B cell (primary cell): ENCODE measurements at regions not wholly inside any gene's neighbourhood (a gene's known extent, or its start where the extent isn't known, plus 50 kb on each side); places are given as distances from the start of the nearest gene placed in this dataset.

Experiments used
- ATAC-seq: fragments of 200-7000 bp; cut with Tn5 transposase; one replicate; pipeline ENCODE4 v1.10.0; 2021; ENCODE audit warnings: low read depth, mild to moderate bottlenecking, moderate number of reproducible peaks, moderate library complexity
- CTCF ChIA-PET: fragments of 350-600 bp; sonication (Branson Sonifier 250); formaldehyde crosslinking; loops from one replicate; lab custom pipeline; 2021; ENCODE audit warnings: antibody characterized with exemption, inconsistent platforms; lab: Charles Lee
- POLR2A ChIA-PET: fragments of 350-600 bp; sonication (Branson Sonifier 250); formaldehyde crosslinking; loops from one replicate; lab custom pipeline; 2021; ENCODE audit warnings: antibody characterized with exemption; lab: Charles Lee
- DNase-seq: peaks from one replicate; pipeline ENCODE4 v3.0.0; 2013
- H2AFZ ChIP-seq: 2 replicates; pipeline ENCODE4 v1.6.1; 2012; ENCODE audit warnings: mild to moderate bottlenecking, low read depth, low read length; ENCODE audit not compliant: insufficient read depth, poor library complexity, severe bottlenecking
- H3K27ac ChIP-seq, 2 donors: 1 replicate in 1 of 2; 2 replicates in 1 of 2; pipeline ENCODE4 v1.5.1; 2012 to 2013; ENCODE audit warnings: low read length in 2 of 2, mild to moderate bottlenecking in 2 of 2, moderate library complexity in 1 of 2
- H3K27me3 ChIP-seq, 4 experiments: fragments of 200-600 bp in 1 of 4; sonication (generic) in 1 of 4; replicated peaks in 1 of 4; 1 replicate in 2 of 4; 2 replicates in 2 of 4; pipeline versions ENCODE4 v1.6.1 to v1.7.0; 2013 to 2016; ENCODE audit warnings: low read length in 3 of 4, mild to moderate bottlenecking in 2 of 4, mixed read lengths in 1 of 4, moderate library complexity in 1 of 4; ENCODE audit not compliant: insufficient read depth in 4 of 4, control insufficient read depth in 3 of 4; ENCODE audit errors: control extremely low read depth in 1 of 4
- H3K36me3 ChIP-seq, 2 experiments: replicated peaks in 1 of 2; 1 replicate in 1 of 2; 2 replicates in 1 of 2; pipeline versions ENCODE4 v1.6.1 to v1.7.1; 2013; ENCODE audit warnings: low read length in 1 of 2; ENCODE audit not compliant: insufficient read depth in 2 of 2, control insufficient read depth in 1 of 2; ENCODE audit errors: control extremely low read depth in 1 of 2, extremely low read depth in 1 of 2
- H3K4me1 ChIP-seq, 2 donors: fragments of 200-600 bp in 1 of 2; sonication (generic) in 1 of 2; 1 replicate in 1 of 2; 2 replicates in 1 of 2; pipeline versions ENCODE4 v1.5.1 to v1.6.1; 2013 to 2017; ENCODE audit warnings: low read length in 2 of 2; ENCODE audit not compliant: control insufficient read depth in 2 of 2, insufficient read depth in 2 of 2
- H3K4me2 ChIP-seq: replicated peaks from 2 replicates; pipeline ENCODE3; 2012; ENCODE audit warnings: mild to moderate bottlenecking, low read depth, low read length; ENCODE audit not compliant: poor library complexity, severe bottlenecking
- H3K4me3 ChIP-seq, 5 experiments: fragments of 200-600 bp in 1 of 5; sonication (generic) in 1 of 5; 1 replicate in 3 of 5; 2 replicates in 2 of 5; pipeline versions ENCODE4 v1.5.1 to v1.7.0; 2011 to 2016; ENCODE audit warnings: low read length in 4 of 5, mild to moderate bottlenecking in 4 of 5, low read depth in 2 of 5, control low read depth in 1 of 5, moderate library complexity in 1 of 5; ENCODE audit not compliant: insufficient read depth in 1 of 5; ENCODE audit errors: control extremely low read depth in 1 of 5, extremely low read depth in 1 of 5
- H3K79me2 ChIP-seq: fragments of 200-600 bp; sonication (generic); one replicate; pipeline ENCODE4 v1.6.0; 2016; ENCODE audit warnings: low read length; ENCODE audit not compliant: control insufficient read depth, insufficient read depth
- H3K9ac ChIP-seq: fragments of 200-600 bp; sonication (generic); 2 replicates; pipeline ENCODE4 v1.6.1; 2017; ENCODE audit warnings: mild to moderate bottlenecking, low read length, moderate library complexity
- H3K9me3 ChIP-seq, 3 donors: one replicate each; pipeline versions ENCODE4 v1.6.1 to v1.7.1; 2013; ENCODE audit warnings: low read length in 2 of 3; ENCODE audit not compliant: control insufficient read depth in 2 of 3, insufficient read depth in 1 of 3; ENCODE audit errors: control extremely low read depth in 1 of 3
- H4K20me1 ChIP-seq: 2 replicates; pipeline ENCODE4 v1.6.0; 2012; ENCODE audit warnings: mild to moderate bottlenecking, low read length; ENCODE audit not compliant: insufficient read depth, control insufficient read depth, poor library complexity, severe bottlenecking
- H3K27ac Mint-ChIP-seq: one replicate; pipeline ENCODE4 v1.8.0; 2021; ENCODE audit warnings: mixed read lengths
- H3K27me3 Mint-ChIP-seq: one replicate; pipeline ENCODE4 v1.8.0; 2021; ENCODE audit warnings: mixed read lengths
- H3K4me1 Mint-ChIP-seq: one replicate; pipeline ENCODE4 v1.8.0; 2021; ENCODE audit warnings: mixed read lengths
- H3K4me3 Mint-ChIP-seq: one replicate; pipeline ENCODE4 v1.8.0; 2021; ENCODE audit warnings: mixed read lengths
- H3K9me3 Mint-ChIP-seq: one replicate; pipeline ENCODE4 v1.8.0; 2022; ENCODE audit warnings: mixed read lengths; ENCODE audit not compliant: insufficient read depth
- CTCF ChIP-seq: fragments of 200-600 bp; IDR thresholded peaks from one replicate; pipeline ENCODE4 v1.8.0; 2022; ENCODE audit warnings: antibody characterized with exemption, mild to moderate bottlenecking
- EZH2 ChIP-seq: IDR thresholded peaks from 2 replicates; pipeline ENCODE4 v1.6.1; 2012; ENCODE audit warnings: borderline replicate concordance, low read depth, mild to moderate bottlenecking, moderate library complexity, low read length; ENCODE audit not compliant: insufficient read depth, poor library complexity, severe bottlenecking
- WGBS: methylation state at CpG from one replicate; pipeline ENCODE4 v1.1.5; 2013; ENCODE audit warnings: missing lambda C conversion rate; ENCODE audit not compliant: insufficient coverage; 5-methylcytosine and 5-hydroxymethylcytosine counted together
- intact Hi-C: fragments of 100-400 bp; cut with micrococcal nuclease; formaldehyde crosslinking; loops from one replicate; pipeline ENCODE4 v1.10.0; 2022

- intact Hi-C loops = no loop called here
- Histone ChIP-seq H3K9ac (no peak overlapping the region), H3K4me1 (no peaks in the 10 kb centered on the region), H3K79me2 (no peaks in the 10 kb centered on the region), H3K27ac (no peak overlapping the region), H2AFZ (no peak overlapping the region), H3K4me3 (no peak overlapping the region), H3K4me2 (no peak overlapping the region), H4K20me1 (no peaks in the 10 kb centered on the region), H3K9me3 (no peaks in the 10 kb centered on the region), H3K36me3 (no peaks in the 10 kb centered on the region), H3K27me3 (no peaks in the 10 kb centered on the region)
- no peak overlapping the region for H3K27ac Mint-ChIP-seq
- ATAC-seq (no peak), DNase-seq (no peak)
- ChIA-PET POLR2A (no interaction called here), CTCF (no interaction called here)
- H3K4me3 Mint-ChIP-seq = no peak overlapping the region
- no peaks in the 10 kb centered on the region for H3K9me3 Mint-ChIP-seq
- no peak for TF ChIP-seq CTCF
- no peak for TF ChIP-seq EZH2
- H3K27me3 Mint-ChIP-seq = no peaks in the 10 kb centered on the region
- no peaks in the 10 kb centered on the region for H3K4me1 Mint-ChIP-seq
- WGBS = no CpG with 5 or more reads among the region's 2 CpGs
Observed at GRCh38 chr11:42768576-42768975, 543.2 kb upstream of the API5 start.

GRCh38 chr11:42770444-42771065 lies 541.2 kb upstream of the API5 start:
- no peak overlapping the region for H3K4me3 Mint-ChIP-seq
- CTCF ChIA-PET = no interaction called here
- H3K27ac ChIP-seq = no peak overlapping the region
- no peaks in the 10 kb centered on the region for H3K27me3 Mint-ChIP-seq
- H3K4me2 ChIP-seq = no peak overlapping the region
- H3K9me3 Mint-ChIP-seq = no peaks in the 10 kb centered on the region
- no peak for DNase-seq
- H4K20me1 ChIP-seq = no peaks in the 10 kb centered on the region
- H3K79me2 ChIP-seq = no peaks in the 10 kb centered on the region
- no peak for TF ChIP-seq EZH2
- no CpG with 5 or more reads among the region's 1 CpG for WGBS
- H3K4me3 ChIP-seq = no peak overlapping the region
- no peak overlapping the region for H2AFZ ChIP-seq
- no peak for ATAC-seq
- no peaks in the 10 kb centered on the region for H3K4me1 Mint-ChIP-seq
- POLR2A ChIA-PET = no interaction called here
- H3K27ac Mint-ChIP-seq = no peak overlapping the region
- no peaks in the 10 kb centered on the region for H3K36me3 ChIP-seq
- H3K4me1 ChIP-seq = no peaks in the 10 kb centered on the region
- intact Hi-C loops = loop anchor here (10.0 kb wide), 1 partner anchor 1084 kb away; no protein-coding TSS in a partner anchor
- H3K9ac ChIP-seq = no peak overlapping the region
- no peaks in the 10 kb centered on the region for H3K9me3 ChIP-seq
- no peaks in the 10 kb centered on the region for H3K27me3 ChIP-seq
